ENCODE measurements at regions not wholly inside any gene's neighbourhood (a gene's known extent, or its start where the extent isn't known, plus 50 kb on each side); places are given as distances from the start of the nearest gene placed in this dataset.

DNA sequence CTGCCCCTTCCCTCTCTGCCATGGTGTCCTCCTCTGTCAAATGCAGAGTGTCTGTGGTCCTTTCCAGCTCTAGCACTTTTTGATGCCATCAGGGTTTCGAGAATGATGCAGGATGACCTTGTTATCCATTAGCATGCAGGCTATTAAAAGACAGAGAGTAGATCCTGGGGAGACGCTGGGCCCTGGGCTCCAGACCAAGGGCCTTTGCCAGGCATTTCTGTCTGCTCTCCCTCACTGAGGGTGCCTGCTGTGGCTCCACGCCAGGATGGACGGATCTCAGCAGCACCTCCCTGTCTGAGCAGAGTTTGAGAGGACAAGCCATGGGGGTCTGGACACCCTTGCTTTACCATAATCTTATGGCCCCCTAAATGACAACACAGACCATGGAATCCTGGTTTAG is 110.8 kb upstream of the CD82 start:
- intact Hi-C loops (cut with DNase I; ENCODE audit: low total_unique reads): loop anchor here (1.0 kb wide), 1 partner anchor 31 kb away; no protein-coding TSS in a partner anchor
- DNase-seq (ENCODE audit: low spot score in 2 of 2): no peak
- Histone ChIP-seq H3K36me3 (no peaks in the 10 kb centered on the region), H3K27ac (no peak overlapping the region), H3K9me3 (no peaks in the 10 kb centered on the region), H3K4me1 (no peaks in the 10 kb centered on the region), H3K27me3 (no peaks in the 10 kb centered on the region), H3K4me3 (no peak overlapping the region)
- TF ChIP-seq, protein P1, sequence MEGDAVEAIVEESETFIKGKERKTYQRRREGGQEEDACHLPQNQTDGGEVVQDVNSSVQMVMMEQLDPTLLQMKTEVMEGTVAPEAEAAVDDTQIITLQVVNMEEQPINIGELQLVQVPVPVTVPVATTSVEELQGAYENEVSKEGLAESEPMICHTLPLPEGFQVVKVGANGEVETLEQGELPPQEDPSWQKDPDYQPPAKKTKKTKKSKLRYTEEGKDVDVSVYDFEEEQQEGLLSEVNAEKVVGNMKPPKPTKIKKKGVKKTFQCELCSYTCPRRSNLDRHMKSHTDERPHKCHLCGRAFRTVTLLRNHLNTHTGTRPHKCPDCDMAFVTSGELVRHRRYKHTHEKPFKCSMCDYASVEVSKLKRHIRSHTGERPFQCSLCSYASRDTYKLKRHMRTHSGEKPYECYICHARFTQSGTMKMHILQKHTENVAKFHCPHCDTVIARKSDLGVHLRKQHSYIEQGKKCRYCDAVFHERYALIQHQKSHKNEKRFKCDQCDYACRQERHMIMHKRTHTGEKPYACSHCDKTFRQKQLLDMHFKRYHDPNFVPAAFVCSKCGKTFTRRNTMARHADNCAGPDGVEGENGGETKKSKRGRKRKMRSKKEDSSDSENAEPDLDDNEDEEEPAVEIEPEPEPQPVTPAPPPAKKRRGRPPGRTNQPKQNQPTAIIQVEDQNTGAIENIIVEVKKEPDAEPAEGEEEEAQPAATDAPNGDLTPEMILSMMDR (IDR thresholded peaks at IDR 0.05): no peak

DNA sequence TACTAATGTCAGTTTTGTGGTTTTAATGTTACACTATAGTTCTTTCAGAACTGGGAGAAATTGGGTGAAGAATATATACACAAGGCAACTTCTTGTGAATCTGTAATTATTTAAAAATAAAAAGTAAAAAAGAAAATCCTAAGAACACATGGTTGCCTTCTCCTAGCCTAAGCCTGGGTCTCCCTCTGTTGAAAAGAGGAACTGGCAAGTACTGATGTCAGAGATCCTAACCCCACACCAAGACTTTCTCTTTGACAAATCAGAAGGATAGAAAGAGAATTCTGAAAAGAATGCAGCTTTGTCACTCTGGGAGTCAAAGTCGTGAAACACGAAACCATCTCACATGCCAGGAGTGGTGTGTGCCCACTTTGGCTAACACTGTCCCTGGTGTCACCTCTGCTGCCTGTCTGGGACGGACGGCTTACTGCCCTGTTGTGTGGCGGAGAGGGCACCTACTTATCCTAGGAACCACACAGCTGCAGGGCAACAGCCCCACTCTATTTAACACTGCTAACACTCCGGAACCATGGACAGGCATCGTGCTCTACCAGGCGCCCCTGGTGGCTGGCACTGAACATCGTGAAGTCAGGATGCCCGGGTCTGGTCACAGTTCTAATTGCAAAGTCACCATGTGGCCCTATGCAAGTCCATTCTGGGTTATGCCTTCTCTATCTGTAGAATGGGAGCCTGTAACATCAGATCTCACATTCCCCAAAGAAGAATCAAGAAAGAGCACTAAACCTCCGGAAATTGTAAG is 108.7 kb upstream of the CD82 start:
- no peak overlapping the region for H3K4me3 ChIP-seq
- intact Hi-C loops (cut with DNase I; ENCODE audit: low total_unique reads): no loop called here
- H3K27ac ChIP-seq: no peak overlapping the region
- peaks cover 7 to 8% of the 10 kb centered on the region in 2 donors for H3K9me3 ChIP-seq
- TF ChIP-seq POLR2A (IDR thresholded peaks at IDR 0.05): no peak
- TF ChIP-seq, protein P1 (IDR thresholded peaks at IDR 0.05): no peak
- no peak for TF ChIP-seq POLR2AphosphoS5 (IDR thresholded peaks at IDR 0.05)
- DNase-seq (ENCODE audit: low spot score in 2 of 2): no peak
- no peaks in the 10 kb centered on the region for H3K4me1 ChIP-seq
- H3K36me3 ChIP-seq: no peaks in the 10 kb centered on the region
- no peaks in the 10 kb centered on the region for H3K27me3 ChIP-seq

DNA sequence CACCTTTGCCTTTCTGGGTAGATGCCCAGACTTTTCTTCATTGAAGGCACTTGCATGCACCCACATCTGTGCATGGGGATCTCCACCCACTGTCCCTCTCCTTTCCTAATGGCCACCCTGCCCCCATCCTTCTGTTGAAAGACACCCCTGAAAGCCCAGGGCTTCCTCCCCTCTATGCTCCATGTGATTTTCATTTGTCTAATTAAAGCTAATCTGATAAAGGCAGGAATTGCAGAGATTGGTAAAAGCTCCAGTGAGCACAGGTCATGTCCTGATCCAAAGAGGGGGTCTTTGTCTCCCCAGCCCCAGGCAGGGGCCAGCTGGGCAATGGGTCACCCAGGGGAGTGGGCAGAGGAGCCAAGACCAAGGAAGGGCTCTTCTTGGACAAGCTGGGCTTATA is 107.6 kb upstream of the CD82 start:
- H3K4me3 ChIP-seq: no peak overlapping the region
- H3K9me3 ChIP-seq: peaks cover 10% of the 10 kb centered on the region in 2 donors
- no peaks in the 10 kb centered on the region for H3K36me3 ChIP-seq
- intact Hi-C loops (cut with DNase I; ENCODE audit: low total_unique reads): no loop called here
- no peak overlapping the region for H3K27ac ChIP-seq
- H3K4me1 ChIP-seq: no peaks in the 10 kb centered on the region
- DNase-seq (ENCODE audit: low spot score in 2 of 2): no peak
- H3K27me3 ChIP-seq: no peaks in the 10 kb centered on the region
- TF ChIP-seq POLR2AphosphoS5 (IDR thresholded peaks at IDR 0.05) (no peak), POLR2A (IDR thresholded peaks at IDR 0.05) (no peak)
- TF ChIP-seq, protein P1 (IDR thresholded peaks at IDR 0.05): no peak

- TF ChIP-seq POLR2A (IDR thresholded peaks at IDR 0.05): no peak
- TF ChIP-seq, protein P1 (IDR thresholded peaks at IDR 0.05): no peak
- TF ChIP-seq POLR2AphosphoS5 (IDR thresholded peaks at IDR 0.05): no peak
- no peak for DNase-seq (ENCODE audit: low spot score in 2 of 2)
- H3K4me3 ChIP-seq: no peak overlapping the region
Observed at GRCh38 chr11:44463751-44464150, 101.7 kb upstream of the CD82 start.

DNA sequence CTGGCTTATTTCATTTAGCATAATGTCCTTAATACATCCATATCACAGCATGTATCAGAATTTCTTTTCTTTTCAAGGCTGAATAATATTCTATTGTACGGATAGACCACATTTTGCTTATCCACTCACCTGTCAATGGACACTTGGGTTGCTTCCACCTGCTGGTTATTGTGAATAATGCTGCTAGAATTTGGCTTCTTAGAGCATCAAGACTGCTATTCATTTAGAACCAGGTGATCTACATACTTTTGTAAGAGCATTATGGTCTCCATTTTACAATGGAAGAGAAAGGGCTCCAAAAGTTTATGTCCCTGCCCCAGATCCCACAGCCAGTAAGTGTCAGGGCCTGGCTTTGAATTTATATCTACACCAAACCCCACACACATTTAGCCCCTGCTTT is 100.7 kb upstream of the CD82 start:
- Histone ChIP-seq H3K27me3 (no peaks in the 10 kb centered on the region), H3K36me3 (no peaks in the 10 kb centered on the region), H3K4me3 (no peak overlapping the region), H3K27ac (no peak overlapping the region), H3K4me1 (no peaks in the 10 kb centered on the region), H3K9me3 (peaks cover 17 to 19% of the 10 kb centered on the region in 2 donors)
- TF ChIP-seq POLR2AphosphoS5 (IDR thresholded peaks at IDR 0.05): no peak
- TF ChIP-seq POLR2A (IDR thresholded peaks at IDR 0.05): no peak
- TF ChIP-seq, protein P1 (IDR thresholded peaks at IDR 0.05): no peak
- intact Hi-C loops (cut with DNase I; ENCODE audit: low total_unique reads): loop anchor here (10.0 kb wide), 1 partner anchor 430 kb away; no protein-coding TSS in a partner anchor
- no peak for DNase-seq (ENCODE audit: low spot score in 2 of 2)

More at GRCh38 chr11:44463751-44464150, 101.7 kb upstream of the CD82 start:
- intact Hi-C loops (cut with DNase I; ENCODE audit: low total_unique reads): loop anchor here (10.0 kb wide), 1 partner anchor 431 kb away; no protein-coding TSS in a partner anchor
- peaks cover 17 to 19% of the 10 kb centered on the region in 2 donors for H3K9me3 ChIP-seq
- no peaks in the 10 kb centered on the region for H3K4me1 ChIP-seq
- no peaks in the 10 kb centered on the region for H3K36me3 ChIP-seq
- H3K27ac ChIP-seq: no peak overlapping the region
- H3K27me3 ChIP-seq: no peaks in the 10 kb centered on the region
